GM19043 (cell line): ENCODE measurements at regions not wholly inside any gene's neighbourhood (a gene's known extent, or its start where the extent isn't known, plus 50 kb on each side); places are given as distances from the start of the nearest gene placed in this dataset.
A peak's percentile ranks its signal among the peaks of the same experiment; 100 is the strongest.
"Not testable (repeated sequence)": the region's sequence is repeated elsewhere in the genome, so short reads cannot be mapped to it uniquely, and the experiment has no call there.

Experiments
- ATAC-seq: cut with Tn5 transposase; IDR thresholded peaks from one replicate; pipeline ENCODE4 v1.9.1; 2021; ENCODE audit warnings: low read depth; ENCODE audit not compliant: unreplicated experiment

- ATAC-seq: no peak
Measured at GRCh38 chr6:140817176-140817575, 1315.5 kb upstream of the GJE1 start.

GRCh38 chr6:140816681-140817080 is 1316.0 kb upstream of the GJE1 start:
- ATAC-seq: no peak

- ATAC-seq: no peak
Measured at GRCh38 chr6:140812636-140813035, 1320.1 kb upstream of the GJE1 start.

GRCh38 chr6:140811642-140812041 is 1321.1 kb upstream of the GJE1 start:
- ATAC-seq: no peak

- ATAC-seq: no peak
Measured at GRCh38 chr6:140809694-140810101, 1323.0 kb upstream of the GJE1 start.

- ATAC-seq: no peak
Measured at GRCh38 chr6:140806431-140806830, 1326.3 kb upstream of the GJE1 start.

GRCh38 chr6:140794544-140794943 is 1338.2 kb upstream of the GJE1 start:
- ATAC-seq: no peak

GRCh38 chr6:140790109-140790508 is 1342.6 kb upstream of the GJE1 start:
- ATAC-seq: no peak

- ATAC-seq: no peak
Measured at GRCh38 chr6:140789466-140789865, 1343.3 kb upstream of the GJE1 start.

- no peak for ATAC-seq
Measured at GRCh38 chr6:140785926-140786325, 1346.8 kb upstream of the GJE1 start.

GRCh38 chr6:140784573-140784972 is 1348.2 kb upstream of the GJE1 start:
- ATAC-seq: no peak

GRCh38 chr6:140783504-140783903 is 1349.2 kb upstream of the GJE1 start:
- not testable (repeated sequence) for ATAC-seq

GRCh38 chr6:140782941-140783340 is 1349.8 kb upstream of the GJE1 start:
- no peak for ATAC-seq

GRCh38 chr6:140779991-140780596 is 1352.6 kb upstream of the GJE1 start:
- ATAC-seq: no peak

- no peak for ATAC-seq
Measured at GRCh38 chr6:140779341-140779740, 1353.4 kb upstream of the GJE1 start.

GRCh38 chr6:140777780-140778179 is 1354.9 kb upstream of the GJE1 start:
- ATAC-seq: no peak

GRCh38 chr6:140775061-140775460 is 1357.7 kb upstream of the GJE1 start:
- no peak for ATAC-seq

- peak; percentile 95 for ATAC-seq
Measured at GRCh38 chr6:140774080-140774505, 1358.6 kb upstream of the GJE1 start.

GRCh38 chr6:140773276-140773675 is 1359.4 kb upstream of the GJE1 start:
- ATAC-seq: no peak

- no peak for ATAC-seq
Measured at GRCh38 chr6:140772576-140772975, 1360.1 kb upstream of the GJE1 start.

GRCh38 chr6:140768133-140768532 is 1364.6 kb upstream of the GJE1 start:
- no peak for ATAC-seq

GRCh38 chr6:140766999-140767398 is 1365.7 kb upstream of the GJE1 start:
- no peak for ATAC-seq
